ENCODE measurements at regions not wholly inside any gene's neighbourhood (a gene's known extent, or its start where the extent isn't known, plus 50 kb on each side); places are given as distances from the start of the nearest gene placed in this dataset.
"Not testable (repeated sequence)": the region's sequence is repeated elsewhere in the genome, so short reads cannot be mapped to it uniquely, and the experiment has no call there.

GRCh38 chr15:53891862-53892261, 86.4 kb upstream of the UNC13C start:
- intact Hi-C loops (cut with micrococcal nuclease; ENCODE audit: unreplicated experiment): loop anchor here (5.0 kb wide), 1 partner anchor 1275 kb away; no protein-coding TSS in a partner anchor
- TF ChIP-seq CTCF (IDR thresholded peaks at IDR 0.05 in 2 of 3, conservative IDR thresholded peaks at IDR 0.05 in 1 of 3; ENCODE audit: control insufficient read depth in 2 of 3, extremely low read depth in 1 of 3, insufficient read depth in 1 of 3, low read depth in 3 of 3, low read length in 3 of 3): peak in 1 of 3 experiments; percentile 25; a peak in 2 of 6 replicates
- H3K4me3 ChIP-seq; H3K27ac ChIP-seq (ENCODE audit: control insufficient read depth, insufficient read depth); H4K20me1 ChIP-seq (ENCODE audit: control insufficient read depth, insufficient read depth); H3K36me3 ChIP-seq (ENCODE audit: control insufficient read depth in 2 of 2, insufficient read depth in 2 of 2, low read length in 1 of 2); FAIRE-seq; H2AFZ ChIP-seq (ENCODE audit: control insufficient read depth, low read depth, low read length); H3K4me2 ChIP-seq (ENCODE audit: control insufficient read depth, insufficient read depth); ATAC-seq; in situ Hi-C loops (cut with MboI); H3K27me3 ChIP-seq (replicated peaks in 1 of 2; ENCODE audit: control insufficient read depth in 2 of 2, insufficient read depth in 2 of 2, low read length in 1 of 2); H3K4me1 ChIP-seq (ENCODE audit: control insufficient read depth, insufficient read depth, low read length); H3K9me3 ChIP-seq (replicated peaks; ENCODE audit: control insufficient read depth, insufficient read depth, low read length); H3K9ac ChIP-seq (ENCODE audit: control insufficient read depth, insufficient read depth, low read length); H3K79me2 ChIP-seq (ENCODE audit: control insufficient read depth, insufficient read depth, low read length); DNase-seq (ENCODE audit: low read depth, low spot score); BruUV-seq (replicated peaks); POLR2A ChIA-PET: not testable (repeated sequence)
- RAD21 ChIA-PET (ENCODE audit: unreplicated experiment): interaction anchor here (0.6 to 2.6 kb wide), 8 partner anchors 72 to 1543 kb away, joined by 3 to 21 read pairs (median 3); no protein-coding TSS in a partner anchor
- SMC1A ChIA-PET (ENCODE audit: uncharacterized antibody, unreplicated experiment): interaction anchor here (0.6 to 2.9 kb wide), 11 partner anchors 25 to 1547 kb away, joined by 3 to 16 read pairs (median 3); partner anchors contain the start of gene RSL24D1
- 15% methylated on average over 3 of the region's 3 CpGs for WGBS (ENCODE audit: insufficient coverage, insufficient replicate concordance, low lambda C conversion rate, missing lambda C conversion rate)
- CTCF ChIA-PET: interaction anchor here (0.6 to 5.1 kb wide), 14 partner anchors 13 to 1888 kb away, joined by 3 to 50 read pairs (median 3); partner anchors contain the start of gene RSL24D1

GRCh38 chr15:53884441-53884840, 93.8 kb upstream of the UNC13C start:
- intact Hi-C loops (cut with micrococcal nuclease; ENCODE audit: unreplicated experiment) (loop anchor here (10.0 kb wide), 1 partner anchor 60 kb away; no protein-coding TSS in a partner anchor), in situ Hi-C loops (cut with MboI) (no loop called here)
- no peak overlapping the region for H3K4me3 ChIP-seq
- no peaks in the 10 kb centered on the region for H4K20me1 ChIP-seq (ENCODE audit: control insufficient read depth, insufficient read depth)
- H3K27me3 ChIP-seq (replicated peaks in 1 of 2; ENCODE audit: control insufficient read depth in 2 of 2, insufficient read depth in 2 of 2, low read length in 1 of 2): no peaks in the 10 kb centered on the region
- no peak overlapping the region for H3K4me2 ChIP-seq (ENCODE audit: control insufficient read depth, insufficient read depth)
- SMC1A ChIA-PET (ENCODE audit: uncharacterized antibody, unreplicated experiment): no interaction called here
- no peak overlapping the region for H2AFZ ChIP-seq (ENCODE audit: control insufficient read depth, low read depth, low read length)
- POLR2A ChIA-PET: no interaction called here
- H3K9me3 ChIP-seq (replicated peaks; ENCODE audit: control insufficient read depth, insufficient read depth, low read length): no peaks in the 10 kb centered on the region
- H3K4me1 ChIP-seq (ENCODE audit: control insufficient read depth, insufficient read depth, low read length): no peaks in the 10 kb centered on the region
- no peaks in the 10 kb centered on the region for H3K79me2 ChIP-seq (ENCODE audit: control insufficient read depth, insufficient read depth, low read length)
- H3K9ac ChIP-seq (ENCODE audit: control insufficient read depth, insufficient read depth, low read length): no peak overlapping the region
- CTCF ChIA-PET: no interaction called here
- FAIRE-seq (no peak), ATAC-seq (no peak), DNase-seq (ENCODE audit: low read depth, low spot score) (no peak)
- no peak overlapping the region for H3K27ac ChIP-seq (ENCODE audit: control insufficient read depth, insufficient read depth)
- no peaks in the 10 kb centered on the region for H3K36me3 ChIP-seq (ENCODE audit: control insufficient read depth in 2 of 2, insufficient read depth in 2 of 2, low read length in 1 of 2)
- WGBS (ENCODE audit: insufficient coverage, insufficient replicate concordance, low lambda C conversion rate, missing lambda C conversion rate): 81% methylated on average over 2 of the region's 2 CpGs
- no TSS peak for BruUV-seq (replicated peaks)
- RAD21 ChIA-PET (ENCODE audit: unreplicated experiment): no interaction called here
- no peak for TF ChIP-seq ZBTB33 (IDR thresholded peaks at IDR 0.05)
- TF ChIP-seq ZNF384 (IDR thresholded peaks at IDR 0.05; ENCODE audit: borderline replicate concordance, low read depth, low read length): no peak
- no peak for TF ChIP-seq CHD1 (IDR thresholded peaks at IDR 0.05; ENCODE audit: low read depth, low read length)
- TF ChIP-seq IKZF2 (IDR thresholded peaks at IDR 0.05): no peak
- no peak for TF ChIP-seq EED (IDR thresholded peaks at IDR 0.05; ENCODE audit: low read depth)
- no peak for TF ChIP-seq BCLAF1 (IDR thresholded peaks at IDR 0.05)
- TF ChIP-seq CBX5 (IDR thresholded peaks at IDR 0.05; ENCODE audit: low read depth): no peak
- no peak for TF ChIP-seq NFYB (IDR thresholded peaks at IDR 0.05; ENCODE audit: insufficient read depth, low read depth, low read length)

Data from GM12878 (cell line).